ENCODE measurements at regions not wholly inside any gene's neighbourhood (a gene's known extent, or its start where the extent isn't known, plus 50 kb on each side); places are given as distances from the start of the nearest gene placed in this dataset.

DNA sequence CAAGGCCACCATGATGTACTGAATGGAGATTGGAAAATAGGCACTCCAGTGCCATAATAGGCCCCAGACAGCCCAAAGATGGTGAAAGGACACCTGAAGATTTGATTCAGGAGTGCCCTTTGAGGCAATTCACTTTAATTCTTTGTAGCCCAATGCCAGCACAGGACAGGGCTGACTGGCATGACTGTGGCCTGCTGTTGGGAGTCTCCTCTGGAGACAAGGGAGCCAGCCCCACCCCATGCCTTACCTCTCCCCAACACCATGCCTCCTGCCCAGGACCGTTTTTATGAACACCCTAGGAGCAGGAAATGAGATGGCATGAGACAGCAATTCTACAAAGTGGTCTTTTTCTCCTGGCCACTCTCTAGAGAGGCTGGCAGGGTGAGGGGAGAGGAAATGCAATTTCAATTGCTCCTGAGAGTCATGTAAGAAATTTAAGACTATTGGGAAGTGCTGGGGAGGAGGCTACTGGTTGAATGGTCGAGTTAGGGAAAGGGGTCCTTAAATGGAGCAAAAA, 94.2 kb upstream of the MAMLD1 start:
- TF ChIP-seq, protein P1, sequence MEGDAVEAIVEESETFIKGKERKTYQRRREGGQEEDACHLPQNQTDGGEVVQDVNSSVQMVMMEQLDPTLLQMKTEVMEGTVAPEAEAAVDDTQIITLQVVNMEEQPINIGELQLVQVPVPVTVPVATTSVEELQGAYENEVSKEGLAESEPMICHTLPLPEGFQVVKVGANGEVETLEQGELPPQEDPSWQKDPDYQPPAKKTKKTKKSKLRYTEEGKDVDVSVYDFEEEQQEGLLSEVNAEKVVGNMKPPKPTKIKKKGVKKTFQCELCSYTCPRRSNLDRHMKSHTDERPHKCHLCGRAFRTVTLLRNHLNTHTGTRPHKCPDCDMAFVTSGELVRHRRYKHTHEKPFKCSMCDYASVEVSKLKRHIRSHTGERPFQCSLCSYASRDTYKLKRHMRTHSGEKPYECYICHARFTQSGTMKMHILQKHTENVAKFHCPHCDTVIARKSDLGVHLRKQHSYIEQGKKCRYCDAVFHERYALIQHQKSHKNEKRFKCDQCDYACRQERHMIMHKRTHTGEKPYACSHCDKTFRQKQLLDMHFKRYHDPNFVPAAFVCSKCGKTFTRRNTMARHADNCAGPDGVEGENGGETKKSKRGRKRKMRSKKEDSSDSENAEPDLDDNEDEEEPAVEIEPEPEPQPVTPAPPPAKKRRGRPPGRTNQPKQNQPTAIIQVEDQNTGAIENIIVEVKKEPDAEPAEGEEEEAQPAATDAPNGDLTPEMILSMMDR (conservative IDR thresholded peaks at IDR 0.05), result no peak
- TF ChIP-seq ZFX (IDR thresholded peaks at IDR 0.05), result no peak

All from C4-2B (cell line).